Ecto neural progenitor cell (in vitro differentiated cells): ENCODE measurements at regions not wholly inside any gene's neighbourhood (a gene's known extent, or its start where the extent isn't known, plus 50 kb on each side); places are given as distances from the start of the nearest gene placed in this dataset.
"Not testable (repeated sequence)": the region's sequence is repeated elsewhere in the genome, so short reads cannot be mapped to it uniquely, and the experiment has no call there.

Source experiments
- DNase-seq: peaks from one replicate; pipeline ENCODE4 v3.0.0-alpha.2; 2018; ENCODE audit warnings: low spot score

GRCh38 chr1:164163289-164163849 is 395.6 kb upstream of the PBX1 start:
- DNase-seq: no peak

DNA sequence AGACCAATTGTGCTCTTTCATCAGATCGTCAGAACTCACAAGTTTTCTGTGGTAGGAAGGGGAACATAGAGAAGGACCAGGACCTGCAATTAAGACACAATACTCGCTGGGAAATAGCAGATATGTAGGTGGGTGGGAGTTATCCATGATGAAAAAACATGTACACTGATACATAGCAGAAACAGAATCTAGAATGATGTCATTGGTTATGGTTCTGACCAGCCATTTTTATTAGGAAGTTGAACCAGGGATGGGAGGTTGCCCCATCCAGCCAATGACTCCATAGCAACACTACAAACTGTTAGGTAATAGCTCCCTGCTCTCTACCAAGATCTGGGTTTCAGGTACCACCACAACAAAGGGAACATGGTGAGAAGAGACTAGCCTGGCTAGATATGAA is 393.5 kb upstream of the PBX1 start:
- DNase-seq: no peak

DNA sequence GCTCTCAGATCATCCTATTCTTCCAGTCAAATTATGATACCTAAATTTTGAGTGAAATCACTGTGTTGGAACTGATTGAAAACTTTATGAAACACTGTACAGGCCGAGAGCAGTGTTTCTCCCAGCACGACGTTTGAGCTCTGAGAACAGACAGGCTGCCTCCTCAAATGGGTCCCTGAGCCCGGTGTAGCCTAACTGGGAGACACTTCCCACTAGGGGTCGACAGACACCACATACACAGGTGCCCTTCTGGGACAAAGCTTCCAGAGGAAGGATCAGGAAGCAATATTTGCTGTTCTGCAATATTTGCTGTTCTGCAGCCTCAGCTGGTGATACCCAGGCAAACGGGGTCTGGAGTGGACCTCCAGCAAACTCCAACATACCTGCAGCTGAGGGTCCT is 392.5 kb upstream of the PBX1 start:
- not testable (repeated sequence) for DNase-seq

- DNase-seq: no peak
Observed at GRCh38 chr1:164177118-164177517, 381.9 kb upstream of the PBX1 start.

DNA sequence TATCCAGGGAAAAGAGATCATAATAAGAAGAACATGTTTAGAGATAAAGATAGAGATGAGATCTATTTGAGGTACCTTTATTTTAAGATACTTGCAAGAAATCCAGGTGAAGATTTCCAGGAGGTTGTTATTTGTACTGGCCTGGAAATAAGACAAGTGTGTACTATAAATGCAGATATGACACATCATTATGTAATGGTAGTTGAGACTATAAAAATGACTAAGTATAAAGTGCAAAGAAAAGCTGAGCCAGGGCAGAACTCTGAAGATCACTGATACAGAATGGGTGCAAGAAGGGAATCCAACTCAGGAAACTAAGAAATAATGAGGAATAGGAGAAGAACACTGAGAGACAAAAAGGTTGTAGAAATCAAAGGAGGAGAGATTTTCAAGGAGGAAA is 378.2 kb upstream of the PBX1 start:
- no peak for DNase-seq

DNA sequence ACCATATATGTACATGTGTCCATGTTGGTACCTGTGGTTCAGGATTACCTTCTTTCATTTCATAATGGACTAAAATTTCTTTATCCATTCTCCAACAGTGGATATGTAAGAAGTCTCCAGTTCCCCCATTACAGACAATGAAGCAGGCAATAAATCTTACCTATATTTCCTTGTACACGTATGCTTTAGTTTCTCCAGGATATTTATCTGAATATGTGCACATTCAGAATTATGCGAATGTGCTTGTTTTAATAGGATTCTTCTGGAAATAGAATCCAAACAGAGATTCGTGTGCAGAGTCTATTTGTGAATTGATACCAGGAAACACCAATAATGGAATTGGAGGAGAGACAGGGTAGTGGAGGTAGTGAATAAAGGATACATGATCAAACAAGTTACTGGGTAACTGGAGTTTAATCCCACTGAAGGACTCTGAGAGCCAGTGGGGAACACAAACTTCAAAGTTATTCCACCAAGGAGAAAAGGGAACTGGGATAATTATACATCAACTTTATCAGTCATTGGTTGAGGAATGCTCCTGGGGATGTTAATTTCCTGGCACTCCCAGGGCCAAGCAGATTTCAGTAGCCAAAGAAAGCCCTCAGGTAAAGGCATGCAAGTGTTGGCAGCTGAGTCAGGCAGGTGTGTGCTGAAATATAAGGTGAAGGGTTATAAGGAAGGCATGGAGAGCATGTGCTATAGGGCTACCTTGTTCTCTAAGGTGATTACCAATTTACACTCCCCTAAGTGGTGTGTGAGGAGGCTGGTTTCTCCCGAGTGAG is 374.9 kb upstream of the PBX1 start:
- DNase-seq: no peak

GRCh38 chr1:164186881-164187280 is 372.1 kb upstream of the PBX1 start:
- DNase-seq: no peak

DNA sequence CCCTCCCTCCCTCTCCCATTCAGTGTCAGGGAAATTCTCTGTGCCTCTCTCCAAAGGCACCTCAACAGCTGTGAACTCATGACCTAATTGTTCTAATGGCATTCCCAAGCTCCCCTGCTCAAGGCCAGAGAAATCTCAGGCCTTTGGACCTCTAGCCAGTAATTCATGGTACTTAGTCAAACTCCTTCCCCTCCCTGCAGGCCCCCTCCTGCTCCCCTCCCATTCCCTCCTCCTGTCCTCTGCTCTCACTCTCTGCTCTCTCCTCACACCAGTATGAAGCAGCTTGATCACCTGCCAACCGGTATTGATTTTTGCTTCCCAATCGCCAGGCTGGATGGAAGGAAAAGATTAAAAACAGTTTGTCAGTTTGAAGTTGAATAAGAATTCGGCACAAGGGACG is 370.5 kb upstream of the PBX1 start:
- DNase-seq: no peak

DNA sequence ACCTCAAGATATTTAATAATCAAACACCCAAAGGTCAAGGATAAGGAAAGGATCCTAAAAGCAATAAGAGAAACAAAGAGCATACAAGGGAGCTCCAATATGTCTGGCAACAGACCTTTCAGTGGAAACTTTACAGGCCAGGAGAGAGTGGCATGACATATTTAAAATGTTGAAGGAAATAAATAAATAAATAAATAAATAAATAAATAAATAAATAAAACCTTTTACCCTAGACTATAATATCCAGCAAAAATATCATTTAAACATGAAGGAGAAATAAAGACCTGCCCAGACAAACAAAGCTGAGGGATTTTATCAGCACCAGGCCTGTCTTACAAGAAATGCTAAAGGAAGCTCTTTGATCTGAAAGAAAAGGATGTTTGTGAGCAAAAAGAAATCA is 367.8 kb upstream of the PBX1 start:
- DNase-seq: no peak

GRCh38 chr1:164210211-164210739 is 348.7 kb upstream of the PBX1 start:
- DNase-seq: no peak

- no peak for DNase-seq
Observed at GRCh38 chr1:164223378-164223777, 335.6 kb upstream of the PBX1 start.

DNA sequence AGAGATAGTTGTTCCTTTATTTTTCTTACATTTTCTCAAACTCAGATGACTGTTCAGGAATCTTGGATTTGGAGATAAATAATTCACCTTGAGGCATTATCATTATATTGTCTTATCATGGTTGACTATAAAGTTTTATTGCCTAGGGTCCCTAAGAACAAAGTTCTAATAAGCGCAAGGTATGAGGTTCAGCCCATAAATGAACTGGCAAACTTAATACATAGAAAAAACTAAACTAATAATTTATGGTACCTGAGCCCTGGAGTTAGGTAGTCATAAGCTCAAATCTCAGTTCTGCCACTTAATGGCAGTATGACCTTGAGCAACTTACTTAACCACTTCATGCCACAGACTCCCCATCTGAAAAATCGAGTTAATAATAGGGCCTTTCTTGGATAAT is 334.0 kb upstream of the PBX1 start:
- DNase-seq: no peak

GRCh38 chr1:164226977-164227376 is 332.0 kb upstream of the PBX1 start:
- DNase-seq: no peak

GRCh38 chr1:164228928-164229327 is 330.1 kb upstream of the PBX1 start:
- no peak for DNase-seq

GRCh38 chr1:164233149-164233548 is 325.8 kb upstream of the PBX1 start:
- no peak for DNase-seq

- no peak for DNase-seq
Observed at GRCh38 chr1:164240081-164240480, 318.9 kb upstream of the PBX1 start.

DNA sequence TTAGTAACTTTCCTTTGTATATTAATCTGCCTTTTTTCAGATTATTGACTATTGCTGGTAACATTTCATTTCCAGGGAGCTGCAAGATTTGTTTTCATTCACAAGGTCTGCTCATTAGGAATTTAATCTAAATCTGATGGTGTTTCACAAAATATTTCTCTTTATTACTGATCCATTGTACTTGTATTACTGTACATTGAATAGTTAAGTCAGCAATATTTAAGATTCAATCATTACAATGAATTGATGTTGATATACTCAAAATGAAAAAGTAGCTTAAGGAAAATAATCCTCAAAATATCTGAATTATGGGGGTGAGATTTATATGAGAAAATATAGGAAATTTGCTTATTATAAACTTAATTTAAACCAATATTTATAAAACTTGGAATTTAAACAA is 308.6 kb upstream of the PBX1 start:
- DNase-seq: no peak

DNA sequence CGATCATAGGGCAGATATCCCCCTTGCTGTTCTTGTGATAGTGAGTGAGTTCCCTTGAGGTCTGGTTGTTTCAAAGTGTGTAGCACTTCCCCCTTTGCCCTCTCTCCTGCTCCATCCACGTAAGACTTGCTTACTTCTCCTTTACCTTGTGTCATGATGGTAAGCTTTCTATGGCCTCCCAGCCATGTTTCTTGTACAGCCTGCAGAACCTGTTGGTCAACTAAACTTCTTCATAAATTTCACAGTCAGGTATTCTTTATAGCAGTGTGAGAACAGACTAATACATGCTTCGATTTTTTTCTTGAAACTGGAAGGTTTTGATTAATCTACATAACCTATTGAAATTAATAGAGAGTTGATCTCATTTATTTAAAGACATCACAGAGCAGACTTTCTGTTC is 302.5 kb upstream of the PBX1 start:
- no peak for DNase-seq

DNA sequence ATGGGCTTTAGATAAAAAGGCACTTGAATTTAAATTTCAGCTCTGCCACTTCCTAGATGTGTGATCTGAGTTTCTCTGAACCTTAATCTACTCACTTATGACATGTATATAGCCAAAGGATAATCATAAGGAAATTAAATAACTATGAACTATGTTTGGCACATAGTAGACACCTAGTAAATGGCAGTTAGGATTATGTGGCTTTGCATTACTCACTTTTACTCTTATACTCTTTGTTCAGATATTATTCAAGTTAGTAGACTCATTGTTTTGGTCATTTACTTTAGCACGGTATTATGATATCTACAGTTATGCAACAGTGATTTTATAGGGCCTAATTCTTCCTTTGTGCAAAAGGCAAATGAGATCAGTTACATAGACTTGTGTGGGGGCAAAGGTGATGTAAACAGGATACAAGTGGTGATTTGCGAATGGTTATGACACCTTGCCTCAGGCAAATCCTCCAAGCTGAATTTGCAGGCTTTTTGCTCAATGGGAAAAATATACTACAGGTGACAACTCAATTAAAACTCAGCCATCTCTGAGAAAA is 297.2 kb upstream of the PBX1 start:
- DNase-seq: no peak

GRCh38 chr1:164263540-164263939 is 295.4 kb upstream of the PBX1 start:
- no peak for DNase-seq

- no peak for DNase-seq
Observed at GRCh38 chr1:164265232-164265631, 293.8 kb upstream of the PBX1 start.

- DNase-seq: no peak
Observed at GRCh38 chr1:164272156-164272555, 286.8 kb upstream of the PBX1 start.

DNA sequence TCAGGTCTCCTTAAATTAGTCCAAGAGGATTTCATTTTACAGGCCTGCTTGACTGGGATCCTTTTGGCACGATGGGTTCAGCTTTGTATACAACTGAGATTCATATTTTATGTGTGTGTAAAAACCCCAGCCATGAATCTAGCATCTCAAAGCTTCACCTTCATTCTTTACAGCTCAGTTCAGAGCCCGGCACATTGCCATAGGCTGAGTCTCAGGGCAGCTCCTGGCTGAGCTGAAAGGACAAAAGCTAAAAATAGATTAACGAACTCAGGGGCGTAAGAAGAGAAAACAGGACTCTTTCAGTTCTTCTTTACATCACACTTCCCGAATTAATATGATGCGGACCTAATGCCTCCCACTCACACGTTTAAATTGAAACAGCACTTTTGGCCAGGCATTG is 262.8 kb upstream of the PBX1 start:
- DNase-seq: no peak

- DNase-seq: no peak
Observed at GRCh38 chr1:164308101-164308500, 250.9 kb upstream of the PBX1 start.
